GM18511 (cell line): ENCODE measurements at regions not wholly inside any gene's neighbourhood (a gene's known extent, or its start where the extent isn't known, plus 50 kb on each side); places are given as distances from the start of the nearest gene placed in this dataset.
"Not testable (repeated sequence)": the region's sequence is repeated elsewhere in the genome, so short reads cannot be mapped to it uniquely, and the experiment has no call there.

Experiments
- ATAC-seq: cut with Tn5 transposase; IDR thresholded peaks from one replicate; pipeline ENCODE4 v1.9.1; 2021; ENCODE audit warnings: mild to moderate bottlenecking, moderate library complexity; ENCODE audit not compliant: unreplicated experiment

DNA sequence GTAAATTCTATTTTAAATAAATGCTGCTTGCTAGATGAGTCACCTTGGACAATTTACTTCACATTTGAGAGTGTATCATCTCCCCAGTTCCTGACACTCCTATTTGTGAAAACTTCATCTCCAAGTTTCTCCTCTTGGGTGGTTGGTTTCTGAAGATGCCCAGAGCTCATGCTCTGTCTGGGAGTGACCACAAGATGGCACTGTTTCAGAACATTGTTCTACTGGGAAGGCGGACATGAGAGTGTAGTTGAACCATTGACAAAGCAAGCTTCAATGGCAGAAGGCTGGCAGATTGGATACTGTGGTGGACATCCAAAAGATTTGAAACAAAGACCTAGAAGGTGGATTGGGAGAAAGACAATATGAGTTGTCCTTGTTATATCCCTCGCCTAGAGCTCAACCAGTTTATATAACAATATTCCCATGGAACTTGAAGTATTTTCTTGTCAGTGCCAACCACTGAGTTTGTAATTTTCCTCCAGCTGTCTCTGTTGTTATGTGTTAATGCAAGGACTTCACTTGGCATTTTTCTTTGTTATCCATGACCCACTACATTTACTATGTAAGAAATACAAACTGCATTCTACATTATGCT is 234.3 kb upstream of the ANKH start:
- peak; percentile 94 for ATAC-seq

DNA sequence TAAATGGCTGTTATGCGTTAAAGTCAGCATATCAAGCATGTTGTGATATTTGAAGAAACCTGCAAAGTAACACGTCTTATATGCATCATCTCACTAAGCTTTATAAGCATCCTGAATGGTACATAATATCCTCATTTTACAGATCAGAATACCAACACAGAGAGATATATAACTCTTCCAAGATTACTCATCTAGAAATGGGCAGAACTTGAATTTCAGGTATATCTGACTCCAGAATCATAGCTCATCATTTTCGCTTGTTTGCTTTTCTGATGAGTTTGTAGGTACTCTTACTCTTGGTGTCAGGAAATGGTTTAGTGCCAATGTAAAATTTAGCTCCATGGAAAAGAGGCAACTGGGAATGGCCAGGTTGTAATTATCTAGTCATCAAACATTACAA is 232.3 kb upstream of the ANKH start:
- no peak for ATAC-seq

- no peak for ATAC-seq
These were observed 231.6 kb upstream of the ANKH start for GRCh38 chr5:15103130-15103529.

DNA sequence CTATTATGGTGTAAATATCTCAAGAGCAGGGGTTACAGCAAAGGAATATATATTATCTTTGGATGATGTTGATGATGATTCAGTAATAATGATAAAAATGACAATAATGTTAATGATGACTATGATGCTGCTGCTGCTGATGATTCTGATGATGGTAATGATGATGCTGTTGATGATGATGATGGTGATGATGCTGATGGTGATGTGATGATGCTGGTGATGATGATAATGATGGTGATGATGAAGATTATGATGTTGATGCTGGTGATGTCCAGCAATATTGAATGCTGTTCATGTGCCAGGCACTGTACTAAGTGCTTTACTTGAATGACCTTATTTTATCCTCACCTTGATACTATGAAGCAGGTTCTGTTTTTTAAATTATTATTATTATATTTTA is 226.0 kb upstream of the ANKH start:
- ATAC-seq: no peak

- not testable (repeated sequence) for ATAC-seq
These were observed 225.1 kb upstream of the ANKH start for GRCh38 chr5:15096686-15097085.

DNA sequence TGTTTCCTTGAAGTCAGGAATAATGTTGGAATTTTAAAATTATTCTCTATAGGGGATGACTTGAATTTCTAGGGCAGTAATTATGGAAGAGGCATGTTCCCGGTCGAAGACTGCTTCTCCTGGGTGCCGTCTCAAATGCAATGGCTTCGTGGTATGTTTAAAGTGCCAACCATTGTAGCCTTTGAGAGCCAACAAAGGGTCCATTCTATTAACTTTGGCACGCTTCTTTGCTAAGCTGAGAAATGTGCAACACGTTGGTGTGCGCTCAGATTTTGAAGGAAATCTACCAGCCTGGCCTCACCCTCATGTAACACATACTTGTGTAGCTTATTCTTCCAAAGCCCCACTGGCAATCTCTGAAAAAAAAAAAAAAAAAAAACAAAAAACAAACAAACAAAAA is 221.2 kb upstream of the ANKH start:
- ATAC-seq: no peak

GRCh38 chr5:15085671-15086070 is 214.1 kb upstream of the ANKH start:
- ATAC-seq: no peak

- no peak for ATAC-seq
These were observed 210.5 kb upstream of the ANKH start for GRCh38 chr5:15082096-15082495.

- no peak for ATAC-seq
These were observed 208.6 kb upstream of the ANKH start for GRCh38 chr5:15080219-15080618.

DNA sequence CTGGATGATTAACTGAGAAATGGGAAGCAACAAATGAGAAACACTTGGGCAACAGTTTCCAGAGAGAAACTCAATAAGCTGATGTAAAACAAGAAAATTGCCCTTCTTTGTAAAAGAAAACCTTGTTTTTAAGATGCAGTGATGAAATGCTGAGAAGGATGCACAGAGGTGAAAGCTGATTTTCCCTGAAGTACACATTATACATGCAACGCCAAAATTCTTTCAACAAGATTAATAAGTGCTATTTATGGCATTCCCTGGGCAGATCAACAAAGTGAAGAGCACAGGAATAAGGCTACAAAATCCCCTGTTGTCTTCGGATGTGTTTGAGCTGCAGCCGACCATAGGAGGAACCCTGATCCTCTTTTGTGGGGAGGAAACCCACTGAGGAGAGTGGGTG is 208.0 kb upstream of the ANKH start:
- no peak for ATAC-seq

DNA sequence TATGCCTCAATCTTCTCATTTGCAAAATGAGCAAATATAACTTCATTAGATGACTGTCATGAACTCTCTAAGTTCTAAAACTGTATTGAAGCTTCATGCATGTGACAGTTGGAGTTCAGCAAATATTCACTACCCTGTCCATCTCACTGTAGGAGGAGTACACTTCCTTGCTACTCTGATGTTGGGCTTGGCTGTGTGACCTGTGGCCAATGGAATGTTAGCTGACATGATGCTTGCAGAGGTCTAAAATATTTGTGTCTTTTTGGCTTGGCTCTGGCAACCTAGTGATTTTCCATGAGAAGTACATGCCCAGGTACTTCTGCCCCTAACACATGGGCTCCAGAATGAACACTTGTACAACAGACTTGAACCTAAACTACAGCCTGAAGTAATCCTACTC is 203.1 kb upstream of the ANKH start:
- ATAC-seq: no peak

- ATAC-seq: no peak
These were observed 201.9 kb upstream of the ANKH start for GRCh38 chr5:15073453-15073852.

DNA sequence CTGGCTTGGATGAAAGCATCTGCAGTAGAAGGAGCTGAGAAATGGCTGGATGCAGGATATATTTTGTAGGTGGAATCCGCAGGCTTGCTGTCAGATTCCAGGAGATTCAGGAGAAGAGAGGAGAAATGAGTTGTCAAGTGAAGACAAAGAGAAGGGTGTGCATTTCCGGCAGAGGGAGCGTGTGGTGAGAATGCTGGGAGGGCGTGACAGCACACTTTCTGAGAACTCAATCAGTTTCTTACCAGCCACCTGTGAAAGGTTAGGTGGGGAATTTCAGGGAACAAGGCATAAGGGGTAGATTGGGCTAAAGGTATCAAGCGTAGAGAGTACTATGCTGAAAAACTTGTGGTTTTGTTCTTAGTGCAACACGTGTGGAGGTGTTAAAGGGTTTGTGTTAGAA is 199.3 kb upstream of the ANKH start:
- no peak for ATAC-seq

- no peak for ATAC-seq
These were observed 197.9 kb upstream of the ANKH start for GRCh38 chr5:15069407-15069905.

GRCh38 chr5:15065091-15065490 is 193.5 kb upstream of the ANKH start:
- no peak for ATAC-seq

- ATAC-seq: no peak
These were observed 192.8 kb upstream of the ANKH start for GRCh38 chr5:15064396-15064795.

DNA sequence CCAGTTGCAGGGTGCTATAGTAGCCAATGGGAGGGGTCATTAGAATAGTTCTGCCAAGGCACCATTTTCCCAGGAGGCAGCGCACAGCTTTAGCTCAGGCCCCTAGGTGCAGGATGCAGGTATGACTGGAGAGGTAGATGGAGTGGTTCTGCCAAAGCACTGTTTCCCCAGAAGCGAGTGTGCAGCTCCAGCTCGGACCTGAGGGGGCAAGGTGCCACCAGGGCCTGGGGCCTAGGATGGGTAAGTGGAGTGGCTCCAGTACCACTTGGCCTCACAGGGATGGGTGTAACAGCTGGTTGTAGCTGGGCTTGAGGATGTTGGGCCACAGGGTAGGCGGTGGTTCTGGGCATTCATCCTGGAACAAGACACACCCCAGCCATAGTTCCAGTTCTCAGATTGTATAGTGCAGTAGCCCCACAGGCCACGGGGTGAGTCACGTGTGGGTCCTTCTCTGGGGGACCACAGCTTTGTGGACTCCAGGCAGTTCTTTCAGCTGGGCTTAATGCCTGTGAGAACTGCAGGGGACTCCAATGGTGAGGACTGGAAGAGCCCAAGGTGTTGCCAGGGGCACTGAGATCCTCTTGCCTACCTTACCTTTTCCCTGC is 185.5 kb upstream of the ANKH start:
- ATAC-seq: no peak

DNA sequence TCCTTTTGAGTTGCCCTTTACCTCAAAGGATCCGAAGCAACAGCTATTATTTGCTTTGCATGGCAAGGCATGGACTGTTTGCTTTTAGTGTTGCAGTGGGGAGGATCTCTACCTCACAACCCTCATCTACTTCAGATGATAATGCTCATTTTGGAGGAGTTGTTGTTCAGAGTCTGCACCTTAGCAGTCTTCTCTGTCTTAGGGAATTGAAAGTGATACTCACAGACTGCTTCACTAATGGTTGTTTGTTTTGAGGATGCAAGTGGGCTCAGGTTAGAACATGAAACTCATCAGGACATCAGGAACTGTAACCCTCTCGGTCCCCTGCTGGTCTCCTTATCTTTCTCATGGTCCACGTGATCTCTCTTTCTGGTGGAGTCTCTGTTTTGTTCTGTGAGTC is 172.9 kb upstream of the ANKH start:
- ATAC-seq: no peak

DNA sequence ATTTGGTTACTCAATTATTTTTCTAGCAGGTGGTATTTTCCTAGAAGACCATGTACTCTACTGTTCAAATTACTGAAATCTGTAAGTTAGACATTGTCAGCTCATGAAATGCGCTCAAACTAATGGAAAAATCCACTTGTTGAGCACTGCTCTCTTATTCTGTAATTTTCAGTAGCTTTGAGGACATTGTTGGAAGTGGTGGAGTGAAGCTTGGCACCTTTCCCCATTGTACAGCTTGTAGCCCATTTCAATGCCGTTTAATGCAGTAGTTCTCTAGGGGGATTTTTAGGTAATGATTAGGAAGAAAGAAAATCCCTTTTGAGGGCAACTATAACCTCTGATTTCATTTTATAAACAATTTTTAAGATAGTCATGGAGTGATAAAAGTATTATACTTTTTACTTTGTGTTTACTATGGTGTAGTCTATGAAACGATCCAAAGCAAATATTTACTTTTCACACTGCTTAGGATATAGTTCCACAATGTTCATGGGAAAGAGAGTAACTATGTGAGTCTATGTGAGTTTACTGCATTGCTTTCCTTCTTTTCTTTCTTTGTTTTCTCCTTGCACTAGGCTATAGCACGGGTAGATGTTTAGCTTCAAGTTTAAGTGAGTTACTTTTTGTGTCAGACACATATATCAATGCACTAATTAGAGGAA is 165.8 kb upstream of the ANKH start:
- ATAC-seq: no peak

GRCh38 chr5:15034379-15034778 is 162.8 kb upstream of the ANKH start:
- ATAC-seq: no peak

DNA sequence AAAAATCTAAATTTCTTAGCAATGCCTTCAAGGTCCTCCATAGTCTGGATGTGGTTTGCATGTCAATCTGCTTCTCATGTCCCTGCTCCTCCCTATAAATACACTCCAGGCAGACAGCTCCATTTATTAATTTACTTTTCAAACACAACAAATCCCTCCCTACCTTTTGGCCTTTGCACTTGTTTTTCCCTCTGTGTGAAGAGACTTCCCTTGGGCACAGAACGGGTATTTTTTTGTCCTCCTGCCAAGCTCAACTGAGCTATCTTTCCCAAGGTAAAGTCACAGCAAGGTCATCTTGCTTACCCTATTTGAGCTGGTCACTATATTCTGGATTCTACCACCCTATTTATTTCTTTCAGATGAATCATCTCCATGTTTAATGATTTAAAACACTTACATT is 159.6 kb upstream of the ANKH start:
- ATAC-seq: no peak

GRCh38 chr5:15027764-15028163 is 156.2 kb upstream of the ANKH start:
- no peak for ATAC-seq
